LNCAP (cell line): ENCODE measurements at regions not wholly inside any gene's neighbourhood (a gene's known extent, or its start where the extent isn't known, plus 50 kb on each side); places are given as distances from the start of the nearest gene placed in this dataset.

Experiments used
- CTCF ChIP-seq: fragments of 450-650 bp; IDR thresholded peaks from 2 replicates; pipeline ENCODE4 v1.5.1; 2017; ENCODE audit warnings: mild to moderate bottlenecking

- no peak for TF ChIP-seq CTCF
These were observed 53.4 kb upstream of the GDF10 start for GRCh38 chr10:47246406-47247147.

GRCh38 chr10:47247148-47248059 is 52.6 kb upstream of the GDF10 start:
- no peak for TF ChIP-seq CTCF

GRCh38 chr10:47248386-47249090 is 51.5 kb upstream of the GDF10 start:
- no peak for TF ChIP-seq CTCF

GRCh38 chr10:47249881-47250280 is 50.1 kb upstream of the GDF10 start:
- no peak for TF ChIP-seq CTCF
